BLaER1 treated with 17β-estradiol and CSF1 and Interleukin-3, amounts not matched to agents 10 nM and 100 nM (cell line): ENCODE measurements at regions not wholly inside any gene's neighbourhood (a gene's known extent, or its start where the extent isn't known, plus 50 kb on each side); places are given as distances from the start of the nearest gene placed in this dataset.

Experiments
- H3K27ac ChIP-seq, 11 experiments: shearing (Covaris generic); formaldehyde crosslinking; 2 replicates each; pipeline ENCODE4 v1.8.1; 2022
- H3K27me3 ChIP-seq, 11 experiments: shearing (Covaris generic); formaldehyde crosslinking; 2 replicates each; pipeline ENCODE4 v1.8.1; 2022
- H3K36me3 ChIP-seq, 11 experiments: shearing (Covaris generic); formaldehyde crosslinking; 2 replicates each; pipeline ENCODE4 v1.8.1; 2022
- H3K4me1 ChIP-seq, 10 experiments: shearing (Covaris generic); formaldehyde crosslinking; 2 replicates each; pipeline ENCODE4 v1.8.1; 2022
- H3K4me2 ChIP-seq, 11 experiments: shearing (Covaris generic); formaldehyde crosslinking; 2 replicates each; pipeline ENCODE4 v1.8.1; 2022
- H3K4me3 ChIP-seq, 10 experiments: shearing (Covaris generic); formaldehyde crosslinking; 2 replicates each; pipeline ENCODE4 v1.8.1; 2022
- H3K9ac ChIP-seq, 11 experiments: shearing (Covaris generic); formaldehyde crosslinking; 2 replicates each; pipeline ENCODE4 v1.8.1; 2022
- H3K9me3 ChIP-seq, 11 experiments: shearing (Covaris generic); formaldehyde crosslinking; replicated peaks in 1 of 11; 2 replicates each; pipeline ENCODE4 v1.8.1; 2022
- H4K20me1 ChIP-seq, 11 experiments: shearing (Covaris generic); formaldehyde crosslinking; 2 replicates each; pipeline ENCODE4 v1.8.1; 2022
- Cebpa-rat ChIP-seq, 11 experiments: shearing (Covaris generic); IDR thresholded peaks; 2 replicates each; pipeline ENCODE4 v1.8.1; 2022

DNA sequence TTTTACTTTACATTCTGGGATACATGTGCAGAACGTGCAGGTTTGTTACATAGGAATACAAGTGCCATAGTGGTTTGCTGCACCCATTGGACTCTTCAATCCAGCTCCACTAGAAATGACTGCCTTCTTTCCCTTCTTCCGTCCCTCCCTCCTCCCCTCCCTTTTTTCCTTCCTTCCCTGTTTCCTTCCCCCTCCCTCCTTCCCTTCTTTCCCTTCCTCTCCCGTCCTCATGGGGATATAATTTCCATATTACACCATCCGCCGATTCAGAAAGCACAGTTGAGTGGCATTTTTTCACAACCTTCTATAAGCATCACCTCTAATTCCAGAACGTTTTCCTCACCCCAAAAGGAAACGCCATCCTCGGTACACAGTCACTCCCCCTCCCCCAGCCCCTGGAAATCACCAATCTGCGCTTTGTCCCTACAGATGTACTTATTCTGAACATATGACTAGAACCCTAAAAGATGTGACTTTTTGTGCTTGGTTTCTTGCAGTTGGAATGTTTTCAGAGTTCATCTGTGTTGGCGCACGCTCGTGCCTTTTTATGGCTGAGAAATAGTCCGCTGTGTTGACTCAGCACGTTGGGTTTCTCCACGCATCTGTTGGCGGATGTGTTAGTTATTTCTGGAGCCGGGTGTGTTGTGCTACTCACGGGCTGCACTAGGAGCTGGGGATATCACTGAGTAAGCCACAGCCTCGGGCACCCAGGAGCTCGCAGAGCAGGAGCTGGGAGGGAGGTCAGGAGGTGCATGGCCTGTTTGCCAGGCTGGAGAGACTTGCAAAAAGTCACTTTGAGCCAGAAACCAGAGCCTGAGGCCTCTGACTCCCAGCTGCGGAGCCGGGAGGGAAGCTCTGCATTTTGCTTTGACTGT, 336.4 kb downstream of the SEC14L1 start:
- H4K20me1 ChIP-seq: peaks cover 89 to 99% (median 98%) of the 10 kb centered on the region in 11 experiments
- H3K4me3 ChIP-seq: peak overlapping the region in 6 of 10 experiments; percentile 4 to 45 (median 14); a peak in 7 of 20 replicates
- H3K4me2 ChIP-seq: peak overlapping the region; percentile 84 to 100 (median 99)
- H3K27me3 ChIP-seq: no peaks in the 10 kb centered on the region
- no peaks in the 10 kb centered on the region for H3K9me3 ChIP-seq
- H3K36me3 ChIP-seq: peaks cover 7 to 76% (median 35%) of the 10 kb centered on the region in 11 experiments
- peaks cover 97 to 100% (median 100%) of the 10 kb centered on the region in 10 experiments for H3K4me1 ChIP-seq
- no peak for TF ChIP-seq Cebpa-rat (IDR thresholded peaks at IDR 0.05)
- peak overlapping the region; percentile 13 to 89 (median 76); a peak in 19 of 22 replicates for H3K27ac ChIP-seq
- H3K9ac ChIP-seq: peak overlapping the region in 10 of 11 experiments; percentile 30 to 80 (median 56); a peak in 19 of 22 replicates

DNA sequence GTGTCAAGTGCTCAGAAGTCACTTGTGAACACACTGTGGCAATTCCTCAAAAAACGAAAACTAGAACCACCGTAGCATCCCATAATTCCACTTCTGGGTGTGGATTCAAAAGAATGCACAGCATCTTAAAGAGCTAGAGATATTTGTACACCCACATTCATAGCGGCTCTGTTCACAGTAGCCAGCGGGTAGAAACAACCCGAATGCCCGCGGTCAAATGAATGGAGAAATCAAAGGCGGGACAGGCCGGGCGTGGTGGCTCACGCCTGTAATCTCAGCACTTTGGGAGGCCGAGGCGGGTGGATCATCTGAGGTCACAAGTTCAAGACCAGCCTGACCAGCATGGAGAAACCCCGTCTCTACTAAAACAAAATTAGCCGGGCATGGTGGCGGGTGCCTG, 337.5 kb downstream of the SEC14L1 start:
- peaks cover 86 to 100% (median 100%) of the 10 kb centered on the region in 10 experiments for H3K4me1 ChIP-seq
- no peak overlapping the region for H3K4me3 ChIP-seq
- TF ChIP-seq Cebpa-rat (IDR thresholded peaks at IDR 0.05): no peak
- peaks cover 0 to under 1% (median 0%) of the 10 kb centered on the region in 11 experiments; a peak in 4 of 22 replicates for H3K9me3 ChIP-seq
- H3K36me3 ChIP-seq: peaks cover 18 to 83% (median 46%) of the 10 kb centered on the region in 11 experiments
- H3K9ac ChIP-seq: peak overlapping the region in 8 of 11 experiments; percentile 46 to 80 (median 64); a peak in 13 of 22 replicates
- H3K27me3 ChIP-seq: no peaks in the 10 kb centered on the region
- H3K4me2 ChIP-seq: peak overlapping the region; percentile 84 to 100 (median 99)
- peaks cover 89 to 99% (median 98%) of the 10 kb centered on the region in 11 experiments for H4K20me1 ChIP-seq
- H3K27ac ChIP-seq: peak overlapping the region in 9 of 11 experiments; percentile 34 to 89 (median 78); a peak in 17 of 22 replicates

DNA sequence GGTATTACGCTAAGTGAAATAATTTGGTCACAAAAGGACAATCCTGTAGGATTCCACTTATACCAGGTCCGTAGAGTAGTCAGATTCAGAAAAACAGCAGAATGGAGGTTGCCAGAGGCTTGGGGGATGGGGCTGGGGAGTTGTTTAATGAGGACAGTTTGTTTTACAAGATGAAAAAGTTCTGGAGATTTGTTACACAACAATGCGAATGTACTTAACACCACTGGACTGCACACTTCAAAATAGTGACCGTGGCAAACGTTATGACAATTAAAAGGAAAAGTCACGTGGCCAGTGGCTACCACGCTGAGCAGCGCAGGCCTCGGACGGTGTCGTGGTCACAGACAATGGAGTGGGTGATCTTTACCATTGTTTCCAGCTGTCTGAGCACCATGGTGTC, 338.1 kb downstream of the SEC14L1 start:
- H3K27ac ChIP-seq: peak overlapping the region in 9 of 11 experiments; percentile 30 to 89 (median 78); a peak in 17 of 22 replicates
- H4K20me1 ChIP-seq: peaks cover 94 to 99% (median 98%) of the 10 kb centered on the region in 11 experiments
- peak overlapping the region in 8 of 11 experiments; percentile 46 to 80 (median 71); a peak in 16 of 22 replicates for H3K9ac ChIP-seq
- H3K4me3 ChIP-seq: peak overlapping the region in 6 of 10 experiments; percentile 4 to 42 (median 30); a peak in 7 of 20 replicates
- peaks cover 24 to 84% (median 52%) of the 10 kb centered on the region in 11 experiments for H3K36me3 ChIP-seq
- H3K4me1 ChIP-seq: peaks cover 80 to 100% (median 100%) of the 10 kb centered on the region in 10 experiments
- 0 out of 22 replicates have a peak, but pooled peaks of 1 of the 11 experiments have one; percentile 17 for TF ChIP-seq Cebpa-rat (IDR thresholded peaks at IDR 0.05)
- H3K4me2 ChIP-seq: peak overlapping the region; percentile 84 to 100 (median 99)
- peaks cover 0 to 7% (median 3%) of the 10 kb centered on the region in 11 experiments; a peak in 7 of 22 replicates for H3K9me3 ChIP-seq
- no peaks in the 10 kb centered on the region for H3K27me3 ChIP-seq

DNA sequence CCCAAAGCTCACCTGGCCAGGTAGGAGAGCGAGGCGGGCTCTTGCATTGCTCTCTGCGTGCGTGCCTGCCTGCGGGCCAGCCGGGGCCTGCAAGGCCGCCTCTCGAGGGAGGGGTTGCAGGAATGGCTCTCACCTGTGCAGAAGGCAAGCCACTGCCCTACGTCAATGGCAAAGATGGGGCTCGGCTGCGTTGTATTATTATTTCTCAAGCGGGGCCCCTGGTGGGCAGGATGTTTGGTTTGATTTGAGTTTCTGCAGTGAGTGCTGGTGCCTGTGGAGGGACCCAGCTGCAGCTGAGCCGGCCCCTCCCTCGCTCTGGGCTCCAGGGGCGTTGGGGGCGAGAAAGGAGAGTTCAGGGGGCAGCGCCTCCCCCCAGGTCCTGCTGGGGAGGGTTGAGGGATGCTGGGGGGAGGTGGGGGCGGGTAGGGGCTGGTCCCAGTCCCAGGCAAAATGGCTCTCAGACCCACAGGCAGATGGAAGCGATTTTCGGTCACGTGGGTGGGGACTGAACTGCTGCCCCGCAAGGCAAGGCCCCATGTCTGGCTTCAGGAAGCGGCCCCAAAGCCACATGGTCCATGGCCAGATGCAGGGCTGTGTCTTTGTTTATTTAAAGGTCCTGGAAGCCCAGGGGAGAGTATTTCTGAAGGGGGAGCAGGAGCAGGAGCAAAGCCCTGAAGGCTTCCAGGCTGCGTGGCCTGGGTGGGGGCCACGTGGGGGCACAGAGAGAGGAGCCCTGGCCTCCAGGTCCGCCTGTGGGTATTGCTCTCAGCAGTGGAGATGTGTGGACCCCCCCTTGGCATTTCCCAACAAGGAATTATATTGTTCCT, 338.8 kb downstream of the SEC14L1 start:
- Histone ChIP-seq H3K9me3 (peaks cover 0 to 11% (median 5%) of the 10 kb centered on the region in 11 experiments; a peak in 7 of 22 replicates), H3K4me1 (peaks cover 73 to 95% (median 94%) of the 10 kb centered on the region in 10 experiments), H3K27me3 (no peaks in the 10 kb centered on the region), H3K4me2 (peak overlapping the region; percentile 84 to 100 (median 99)), H4K20me1 (peaks cover 88 to 99% (median 98%) of the 10 kb centered on the region in 11 experiments), H3K4me3 (peak overlapping the region in 7 of 10 experiments; percentile 4 to 49 (median 39); a peak in 7 of 20 replicates), H3K9ac (peak overlapping the region; percentile 48 to 80 (median 68); a peak in 19 of 22 replicates), H3K36me3 (peaks cover 26 to 84% (median 56%) of the 10 kb centered on the region in 11 experiments), H3K27ac (peak overlapping the region in 9 of 11 experiments; percentile 49 to 89 (median 78); a peak in 18 of 22 replicates)
- no peak for TF ChIP-seq Cebpa-rat (IDR thresholded peaks at IDR 0.05)

DNA sequence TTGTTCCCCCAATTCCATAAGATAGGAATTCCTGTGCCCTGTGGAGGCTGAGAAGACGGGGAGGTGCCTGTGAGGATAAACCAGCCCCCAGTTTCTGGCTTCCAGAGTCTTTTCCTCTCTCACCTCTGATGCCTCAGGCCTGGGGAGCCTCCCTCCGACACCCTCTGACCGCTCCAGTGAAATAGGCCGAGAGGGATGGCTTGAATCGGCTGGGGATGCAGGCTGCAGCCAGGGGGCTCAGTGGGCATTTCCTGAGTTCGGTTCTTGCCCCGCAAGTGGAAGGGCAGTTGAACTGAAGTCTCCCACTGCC, 339.4 kb downstream of the SEC14L1 start:
- peaks cover 67 to 92% (median 88%) of the 10 kb centered on the region in 10 experiments for H3K4me1 ChIP-seq
- peak overlapping the region in 9 of 11 experiments; percentile 49 to 89 (median 78); a peak in 18 of 22 replicates for H3K27ac ChIP-seq
- peak overlapping the region in 5 of 10 experiments; percentile 1 to 49 (median 15); a peak in 4 of 20 replicates for H3K4me3 ChIP-seq
- peak overlapping the region; percentile 48 to 80 (median 68); a peak in 21 of 22 replicates for H3K9ac ChIP-seq
- H3K36me3 ChIP-seq: peaks cover 26 to 86% (median 61%) of the 10 kb centered on the region in 11 experiments
- peak overlapping the region; percentile 84 to 100 (median 99) for H3K4me2 ChIP-seq
- H4K20me1 ChIP-seq: peaks cover 85 to 99% (median 98%) of the 10 kb centered on the region in 11 experiments
- peaks cover 0 to 11% (median 5%) of the 10 kb centered on the region in 11 experiments; a peak in 7 of 22 replicates for H3K9me3 ChIP-seq
- no peak for TF ChIP-seq Cebpa-rat (IDR thresholded peaks at IDR 0.05)
- H3K27me3 ChIP-seq: no peaks in the 10 kb centered on the region

DNA sequence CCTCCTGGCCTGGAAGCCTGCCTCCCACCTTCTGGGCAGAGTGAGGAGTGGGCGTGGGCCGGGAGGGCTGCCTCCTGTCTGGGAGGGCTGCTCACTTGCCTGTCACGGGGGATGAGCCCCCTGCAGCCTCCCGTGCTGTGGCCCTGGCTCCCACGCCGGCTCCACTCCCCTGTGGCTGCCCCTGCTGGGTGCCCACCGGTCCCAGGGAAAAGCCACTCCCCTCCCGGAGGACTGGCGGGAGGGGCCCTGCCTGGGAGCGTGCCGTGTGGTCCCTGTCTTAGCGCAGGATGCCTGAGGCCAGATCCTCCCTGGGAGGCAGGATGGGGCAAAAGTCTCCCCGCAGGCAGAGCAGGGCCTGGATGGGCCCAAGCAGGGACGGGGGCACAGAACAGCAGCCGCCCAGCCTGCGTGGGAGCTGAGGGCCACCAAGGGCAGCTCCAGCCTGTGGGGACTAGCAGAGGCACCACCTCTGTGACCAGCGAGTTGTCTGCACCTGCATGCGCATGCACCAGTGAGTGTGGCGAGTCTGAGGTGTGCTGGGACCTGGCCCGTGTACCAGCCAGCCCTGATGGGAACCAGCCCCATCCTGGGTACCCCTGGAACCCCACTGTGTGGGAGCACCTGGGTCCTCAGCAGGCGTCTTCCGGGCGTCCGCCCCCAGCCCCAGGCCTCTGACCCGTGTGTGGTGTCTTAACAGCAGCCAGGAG, 339.9 kb downstream of the SEC14L1 start:
- Histone ChIP-seq H3K4me1 (peaks cover 62 to 92% (median 85%) of the 10 kb centered on the region in 10 experiments), H3K4me3 (peak overlapping the region in 3 of 10 experiments; percentile 1 to 49 (median 15); a peak in 5 of 20 replicates), H4K20me1 (peaks cover 85 to 99% (median 98%) of the 10 kb centered on the region in 11 experiments), H3K4me2 (peak overlapping the region; percentile 84 to 100 (median 99)), H3K27ac (peak overlapping the region in 9 of 11 experiments; percentile 49 to 89 (median 78); a peak in 17 of 22 replicates), H3K9ac (peak overlapping the region; percentile 48 to 80 (median 68); a peak in 21 of 22 replicates), H3K36me3 (peaks cover 31 to 86% (median 62%) of the 10 kb centered on the region in 11 experiments), H3K27me3 (no peaks in the 10 kb centered on the region), H3K9me3 (peaks cover 0 to 11% (median 5%) of the 10 kb centered on the region in 11 experiments; a peak in 7 of 22 replicates)
- TF ChIP-seq Cebpa-rat (IDR thresholded peaks at IDR 0.05): no peak
